HK-2 (cell line): ENCODE measurements at regions not wholly inside any gene's neighbourhood (a gene's known extent, or its start where the extent isn't known, plus 50 kb on each side); places are given as distances from the start of the nearest gene placed in this dataset.

Experiments used
- DNase-seq: peaks from one replicate; pipeline ENCODE4 v3.0.0-alpha.2; 2018; ENCODE audit not compliant: unreplicated experiment

DNA sequence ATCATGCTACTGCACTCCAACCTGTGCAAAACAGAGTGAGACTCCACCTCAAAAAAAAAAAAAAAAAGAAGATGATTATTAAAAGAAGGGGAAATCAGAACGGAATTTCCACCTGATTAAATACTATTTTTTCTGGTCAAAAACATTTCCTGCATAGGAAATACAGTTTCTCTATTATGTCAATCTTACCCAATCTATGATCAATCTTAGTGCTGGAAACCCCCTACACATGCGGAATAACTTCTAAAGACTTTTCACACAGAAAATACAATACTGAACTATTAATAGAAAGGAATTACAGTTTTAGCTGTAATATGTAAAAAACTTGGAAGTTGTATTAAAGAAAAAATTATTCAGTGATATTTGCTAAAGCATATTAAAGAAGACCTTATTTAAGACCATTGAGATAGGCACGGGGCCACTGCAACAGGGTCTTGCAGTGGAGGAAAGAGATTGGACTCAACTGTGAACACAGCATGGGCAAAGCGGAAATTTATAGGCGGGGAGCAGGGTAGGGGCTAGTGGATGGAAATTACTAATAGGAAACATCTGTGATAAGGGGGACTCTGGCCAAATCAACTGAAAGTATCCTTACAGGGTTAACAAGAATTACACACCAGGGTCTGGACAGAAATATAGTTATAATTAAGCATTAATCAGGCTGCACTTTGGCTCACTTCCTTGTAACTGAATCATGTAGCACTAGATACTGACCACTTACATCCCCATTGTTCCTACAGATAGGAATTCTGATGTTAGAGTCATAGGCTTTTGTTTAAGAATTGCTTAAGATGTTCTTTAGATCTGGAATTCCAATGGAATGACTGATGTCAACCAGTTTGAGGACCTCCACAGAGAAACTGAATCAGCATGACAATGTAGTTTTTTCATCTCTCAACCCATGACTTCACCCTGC lies 411.5 kb upstream of the DDI1 start:
- no peak for DNase-seq

DNA sequence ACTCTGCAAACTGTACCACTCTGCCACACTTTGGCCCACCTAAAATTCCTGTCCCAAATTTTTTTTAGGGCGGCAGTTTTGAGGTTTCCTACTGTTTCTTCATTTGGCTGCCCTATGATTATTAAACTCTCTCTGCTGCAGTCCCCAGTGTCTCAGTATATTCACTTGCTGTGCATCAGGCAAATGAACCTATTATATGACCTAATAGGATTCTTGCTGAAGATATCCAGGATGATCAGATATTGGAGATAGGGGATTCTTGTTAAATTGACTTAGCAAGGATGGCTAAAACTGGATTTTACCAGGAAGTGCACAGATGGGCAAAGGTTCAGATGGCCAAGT lies 410.8 kb upstream of the DDI1 start:
- DNase-seq = peak; percentile 15

DNA sequence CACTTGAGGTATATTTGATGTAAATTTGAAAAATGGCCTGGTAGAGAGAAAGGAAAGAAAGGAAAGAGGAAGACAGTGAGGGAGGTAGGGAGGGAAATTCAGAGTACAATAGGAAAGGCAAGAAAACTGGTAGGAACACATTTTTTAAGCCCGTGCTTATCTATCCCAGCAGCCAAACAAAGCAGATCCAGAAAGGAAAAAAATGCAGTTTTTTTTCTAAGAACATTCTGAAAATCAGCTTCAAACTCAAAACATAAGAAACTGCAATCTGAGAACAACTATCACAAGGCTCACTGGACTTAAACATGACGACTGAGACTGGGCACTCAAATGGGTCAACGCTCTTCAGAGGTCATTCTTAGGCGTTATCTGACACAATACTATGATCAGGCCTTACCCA lies 408.3 kb upstream of the DDI1 start:
- DNase-seq = no peak

DNA sequence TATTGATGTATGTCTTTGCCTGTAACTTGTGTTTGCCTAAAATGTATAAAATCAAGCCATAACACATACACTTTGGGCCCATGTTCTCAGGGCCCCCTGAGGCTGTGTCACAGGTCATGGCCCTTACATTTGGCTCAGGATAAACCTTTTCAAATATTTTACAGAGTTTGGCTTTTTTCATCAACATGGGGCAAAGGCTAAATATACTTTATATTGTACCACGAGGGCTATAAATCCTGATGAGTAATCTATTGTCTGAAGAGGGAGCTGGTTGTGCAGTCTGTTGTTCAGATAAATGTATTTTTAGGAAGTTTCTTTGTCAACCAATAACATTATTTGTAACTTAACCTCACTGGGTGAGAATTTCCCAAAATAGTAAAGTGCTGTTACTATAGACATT lies 404.6 kb upstream of the DDI1 start:
- DNase-seq = no peak

DNA sequence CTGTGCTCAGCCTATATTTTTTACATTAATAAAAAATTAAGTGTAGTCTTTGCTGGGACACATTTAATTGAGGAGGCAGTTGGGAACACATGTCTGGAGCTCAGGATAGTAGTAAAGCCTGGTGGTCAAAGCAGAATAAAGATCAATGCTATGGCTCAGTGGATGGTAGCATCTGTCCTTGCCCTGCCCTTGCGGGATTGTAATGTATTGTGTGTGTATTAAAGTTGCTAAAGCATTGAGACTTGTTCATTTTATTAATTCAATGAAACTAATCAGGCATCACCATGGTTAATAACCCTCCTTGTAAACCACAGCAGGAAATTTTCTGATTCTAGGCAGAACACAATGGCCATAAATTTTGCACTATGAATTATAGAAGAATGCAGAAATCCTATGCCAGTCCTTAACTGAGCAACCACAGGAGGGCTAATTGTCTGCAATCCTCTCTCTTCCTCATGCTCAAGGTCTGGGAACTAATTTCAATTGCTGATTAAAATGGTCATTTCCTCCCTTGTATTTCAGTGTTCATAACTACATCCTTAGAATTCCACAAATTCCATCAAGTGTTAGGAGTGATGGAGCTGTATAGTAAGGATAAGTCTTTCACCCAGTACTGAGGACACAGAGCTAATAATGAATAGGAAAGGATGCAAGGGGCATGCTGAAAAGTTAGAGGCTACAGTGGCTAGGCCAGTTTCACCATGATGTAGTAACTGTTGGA lies 403.2 kb upstream of the DDI1 start:
- DNase-seq = no peak

DNA sequence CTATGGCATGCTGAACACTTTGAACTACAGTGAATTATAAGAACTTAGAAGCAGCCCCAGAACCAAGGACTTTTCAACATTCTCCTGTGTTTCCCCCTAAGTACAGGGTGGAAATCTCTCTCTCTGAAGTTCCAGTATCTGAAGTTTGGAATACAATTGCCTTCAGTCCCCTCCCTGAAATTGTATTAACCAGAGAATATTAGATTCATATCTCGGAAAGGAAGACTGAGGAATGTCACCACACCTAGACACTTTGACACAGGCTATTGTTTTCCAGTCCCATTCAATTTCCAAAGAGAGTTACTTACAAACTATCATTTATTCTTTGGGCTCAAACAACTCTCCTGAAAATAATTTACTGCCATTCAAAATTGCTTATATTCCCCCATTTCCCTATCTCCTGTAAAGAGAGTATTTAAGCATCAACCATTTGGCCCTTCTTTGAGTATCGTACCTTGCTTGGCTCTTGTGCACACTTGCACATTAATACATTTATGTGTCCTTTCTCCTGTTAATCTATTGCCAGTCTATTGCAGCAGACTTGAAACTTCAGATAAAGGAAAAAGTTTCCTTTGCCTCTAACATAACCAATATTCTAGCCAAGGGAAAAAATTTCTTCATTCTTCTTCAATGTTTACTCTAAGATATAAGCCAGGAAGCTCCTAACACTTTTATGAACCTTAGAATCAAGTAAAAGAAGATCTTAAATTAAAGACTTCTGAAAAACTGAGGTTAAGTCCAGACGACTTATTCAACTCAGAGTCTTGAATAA lies 402.4 kb upstream of the DDI1 start:
- DNase-seq = no peak

DNA sequence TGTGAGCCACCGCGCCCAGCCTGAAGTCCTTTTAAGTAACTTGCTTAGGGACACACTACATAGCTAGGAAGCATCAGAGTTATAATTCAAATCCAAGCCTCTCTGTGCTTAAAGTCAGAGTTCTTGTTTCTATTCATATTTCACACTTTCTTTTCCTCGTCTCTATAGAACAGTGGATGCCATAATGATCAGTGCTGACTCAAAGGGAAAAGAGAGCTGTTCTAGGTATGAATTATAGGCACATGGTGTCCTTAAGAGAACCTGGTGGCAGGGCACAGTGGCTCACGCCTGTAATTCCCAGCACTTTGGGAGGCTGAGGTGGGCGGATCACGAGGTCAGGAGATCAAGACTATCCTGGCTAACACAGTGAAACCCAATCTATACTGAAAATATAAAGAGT lies 400.2 kb upstream of the DDI1 start:
- no peak for DNase-seq

DNA sequence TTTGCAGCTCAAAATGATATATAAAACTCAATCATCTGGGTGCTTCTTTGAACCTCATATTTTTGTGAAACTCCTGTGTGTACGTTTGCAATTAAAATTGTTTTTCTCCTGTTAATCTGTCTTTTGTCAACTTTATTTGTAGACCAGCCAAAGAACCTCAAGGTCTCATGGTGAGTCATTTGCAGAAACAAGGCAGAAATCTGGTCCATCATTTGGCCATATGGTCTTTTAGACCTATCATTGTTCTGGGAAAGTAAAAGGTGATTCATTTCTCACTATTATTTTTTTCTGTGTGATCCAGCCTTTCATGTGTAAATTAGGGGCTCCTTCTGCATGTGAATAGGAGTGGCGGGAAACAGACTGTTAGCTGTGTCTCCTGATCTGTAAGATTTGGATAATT lies 399.1 kb upstream of the DDI1 start:
- DNase-seq = no peak

DNA sequence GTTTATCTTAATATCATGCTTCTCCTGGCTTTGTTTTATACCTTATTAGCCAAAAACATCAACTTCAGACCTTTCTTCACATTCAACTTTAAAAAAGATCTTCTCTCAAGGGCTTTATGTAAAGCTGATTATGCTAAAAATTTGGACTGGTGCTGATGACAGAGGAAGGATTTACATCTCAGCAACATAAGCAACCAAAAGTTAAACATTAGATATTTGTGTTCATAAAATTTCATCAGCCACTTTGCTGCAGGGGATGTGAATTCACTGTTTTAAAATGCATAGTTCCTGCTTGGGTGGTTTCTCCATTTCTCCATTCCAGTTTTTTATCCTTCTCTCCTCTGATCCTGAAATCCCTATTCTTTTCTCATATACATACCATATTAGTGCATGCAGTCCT lies 398.6 kb upstream of the DDI1 start:
- no peak for DNase-seq

DNA sequence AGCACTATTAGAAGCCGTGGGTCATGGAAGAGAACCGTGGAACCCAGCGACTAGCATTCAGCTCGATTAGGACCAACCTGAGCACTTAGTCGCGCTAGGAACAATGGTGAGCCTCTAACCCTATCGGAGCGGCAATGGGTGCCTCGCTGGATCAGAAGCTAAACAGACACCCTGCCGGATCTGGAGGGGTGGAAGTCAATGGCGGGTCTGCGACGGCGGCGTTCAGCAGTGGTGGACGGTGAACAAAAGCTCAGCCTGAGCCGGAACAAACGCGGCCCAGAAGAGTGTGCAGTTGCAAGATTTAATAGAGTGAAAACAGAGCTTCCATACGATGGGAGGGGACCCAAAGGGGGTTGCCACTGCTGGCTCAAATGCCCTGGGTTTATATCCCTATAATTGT lies 391.8 kb upstream of the DDI1 start:
- DNase-seq = no peak

DNA sequence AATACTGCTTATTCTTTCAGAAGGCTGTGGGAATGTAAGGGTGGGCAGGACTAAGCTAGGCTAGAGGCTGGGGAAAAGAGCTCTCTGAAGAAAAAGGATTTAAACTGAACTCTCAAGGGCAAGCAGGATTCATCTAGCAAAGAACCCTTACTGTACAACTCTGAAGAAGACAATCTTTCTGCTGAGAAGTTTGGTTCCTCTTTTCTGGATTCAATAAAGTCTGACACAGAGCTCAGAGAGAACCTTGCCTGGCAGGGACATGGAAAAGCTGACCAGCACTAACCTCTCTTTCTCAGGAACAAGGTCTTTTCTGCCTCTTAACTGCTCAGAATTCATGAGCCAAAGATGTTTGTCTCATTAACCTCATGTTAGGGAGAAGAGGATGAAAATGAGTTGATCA lies 388.4 kb upstream of the DDI1 start:
- no peak for DNase-seq

DNA sequence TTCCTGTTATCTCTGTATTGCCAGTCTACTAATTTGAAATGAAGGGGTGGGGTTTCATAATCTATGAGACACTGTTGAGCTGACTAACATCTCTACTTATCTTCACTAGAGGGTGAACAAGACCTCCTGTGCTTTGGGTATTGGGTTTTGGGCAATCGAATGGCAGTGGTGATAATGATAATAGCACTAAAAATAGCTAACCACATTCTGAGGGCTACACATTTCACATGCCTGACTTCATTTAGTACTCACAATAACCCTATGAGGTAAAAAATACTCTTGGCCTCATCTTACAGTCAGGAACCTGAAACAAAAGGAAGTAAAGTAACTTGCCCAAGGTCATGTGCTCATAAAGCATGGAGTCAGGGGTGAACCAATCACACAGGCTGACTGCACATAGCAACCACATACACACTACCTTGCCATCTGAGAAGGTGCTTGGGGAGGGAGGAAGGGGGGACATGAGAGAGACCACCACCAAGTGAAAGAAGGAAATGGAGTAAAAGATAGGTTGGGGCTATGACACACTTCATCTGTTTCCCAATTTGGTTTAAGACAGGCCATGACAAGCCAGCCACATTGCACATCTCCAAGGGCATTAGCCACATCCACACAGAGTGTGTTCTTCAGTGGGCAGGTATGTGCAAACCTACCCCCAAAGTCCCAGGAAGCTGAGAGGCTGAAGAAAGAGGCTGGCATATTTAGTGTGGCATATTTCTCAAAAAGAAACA lies 387.6 kb upstream of the DDI1 start:
- DNase-seq = no peak

DNA sequence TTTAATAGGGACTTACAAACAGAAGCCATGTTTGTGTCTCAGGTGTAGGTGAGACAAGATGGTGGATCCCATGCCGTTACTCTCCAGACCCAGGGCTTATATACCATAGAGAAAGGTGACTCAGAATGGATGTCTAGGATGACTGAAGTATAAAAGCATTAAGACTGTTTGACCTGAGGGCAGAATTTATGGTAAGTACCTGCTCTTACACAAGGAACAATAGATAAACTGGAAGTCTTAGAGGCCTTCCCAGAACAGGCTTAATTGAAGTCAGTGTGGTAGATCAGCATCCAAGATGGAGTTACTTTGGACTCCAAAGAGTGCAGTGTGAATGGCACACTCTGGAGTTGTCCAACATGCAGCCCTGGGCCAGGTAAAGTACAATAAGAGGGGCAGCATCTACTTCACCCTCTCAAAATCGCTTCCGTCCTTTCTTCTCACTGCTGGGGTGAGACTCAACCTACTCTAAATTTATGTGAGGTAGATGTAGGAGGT lies 387.0 kb upstream of the DDI1 start:
- no peak for DNase-seq

DNA sequence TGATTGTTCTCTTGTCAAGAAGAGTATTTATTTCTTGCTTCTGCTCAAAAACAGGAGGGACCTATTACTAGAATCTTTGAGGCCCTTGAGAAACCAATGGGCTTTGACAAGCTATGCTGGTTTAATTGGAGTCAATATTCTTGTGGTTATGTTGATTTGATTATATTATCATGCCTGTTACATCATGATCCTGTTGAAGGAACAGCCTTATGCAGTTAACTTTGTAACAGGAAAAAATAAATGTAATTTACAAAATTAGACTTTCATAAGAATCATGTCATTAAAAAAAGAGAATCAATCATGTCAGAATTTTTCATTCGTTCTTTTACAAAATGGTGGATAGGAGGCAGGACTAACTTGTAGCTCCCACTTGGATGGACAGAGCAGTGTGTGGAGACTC lies 386.1 kb upstream of the DDI1 start:
- no peak for DNase-seq

DNA sequence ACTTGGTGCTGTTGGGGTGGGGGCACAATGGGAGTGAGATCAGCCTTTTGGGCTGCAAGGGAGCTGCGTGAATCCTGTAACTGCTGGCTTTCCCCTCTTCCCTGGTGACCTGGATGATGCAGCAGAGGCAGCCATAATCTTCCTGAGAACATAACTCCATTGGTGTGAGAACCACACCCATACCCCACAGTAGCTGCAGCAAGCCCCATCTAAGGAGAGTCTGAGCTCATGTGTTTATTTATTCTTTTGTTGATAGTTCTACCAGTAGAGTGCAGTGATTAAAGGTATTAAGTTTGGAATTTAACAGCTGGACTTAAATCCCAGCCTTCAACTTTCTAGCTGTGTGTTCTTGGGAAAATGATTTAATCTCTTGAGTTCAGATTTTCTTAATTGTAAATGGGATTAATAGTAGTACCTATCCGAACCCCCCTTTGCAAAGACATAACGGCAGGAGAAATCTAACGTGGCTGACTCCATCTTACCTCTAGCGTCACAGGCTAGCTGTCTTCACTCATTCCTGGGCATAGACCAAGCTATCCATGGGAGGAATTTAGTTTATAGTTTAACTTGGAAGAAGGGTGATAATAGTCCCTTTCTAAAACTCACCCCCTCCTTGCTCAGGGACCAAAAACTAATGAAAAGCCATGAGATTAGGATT lies 385.0 kb upstream of the DDI1 start:
- DNase-seq = no peak

DNA sequence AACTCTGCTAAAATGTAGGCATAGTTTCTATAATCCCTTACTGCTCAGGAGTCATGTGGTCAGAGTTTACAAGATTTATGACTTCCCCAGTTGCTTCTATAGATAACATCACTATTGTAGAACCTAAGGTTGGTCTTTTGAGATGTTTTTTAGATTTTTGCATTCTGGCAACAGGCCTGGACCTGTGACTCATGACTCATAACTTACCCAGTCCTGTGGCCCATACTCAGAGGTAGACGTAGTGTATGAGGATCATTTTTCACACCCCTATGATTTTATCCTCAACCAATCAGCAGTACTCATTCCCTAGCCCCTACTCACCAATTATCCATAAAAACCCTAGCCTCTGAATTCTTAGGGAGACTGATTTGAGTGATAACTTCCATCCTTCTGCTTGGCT lies 384.4 kb upstream of the DDI1 start:
- no peak for DNase-seq

DNA sequence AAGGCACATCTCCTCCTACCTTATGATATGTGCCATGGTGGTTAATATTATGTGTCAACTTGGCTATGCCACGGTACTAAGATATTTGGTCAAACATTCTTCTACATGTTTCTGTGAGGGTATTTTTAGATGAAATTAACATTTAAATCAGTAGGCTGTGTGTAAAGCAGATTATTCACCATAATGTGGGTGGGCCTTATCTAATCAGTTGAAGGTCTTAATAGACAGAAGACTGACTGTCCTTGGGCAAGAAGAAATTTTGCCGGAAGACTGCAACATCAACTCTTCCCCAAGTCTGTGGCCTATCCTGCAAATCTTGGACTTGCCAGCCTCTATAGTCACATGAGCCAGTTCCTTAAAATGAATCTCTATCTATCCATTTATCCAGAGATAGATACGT lies 380.1 kb upstream of the DDI1 start:
- no peak for DNase-seq

DNA sequence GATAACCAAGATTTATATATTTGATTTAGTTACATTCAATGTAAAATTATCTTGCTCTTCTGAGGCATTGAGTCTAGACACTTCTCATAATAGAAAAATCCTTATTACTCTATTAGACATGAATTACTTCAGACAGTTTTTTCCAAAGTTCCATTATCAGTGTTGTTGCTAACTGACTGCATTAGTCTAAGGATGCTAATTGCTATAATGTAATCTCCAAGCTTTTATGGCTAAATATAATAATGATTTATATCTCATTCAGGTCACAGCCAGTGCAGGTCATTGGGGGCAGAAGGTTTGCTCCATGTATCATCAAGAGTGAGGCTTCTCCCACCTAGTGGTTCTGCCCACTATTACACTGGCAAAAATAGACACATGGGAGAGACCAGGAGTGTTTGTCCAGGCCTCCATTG lies 377.2 kb upstream of the DDI1 start:
- no peak for DNase-seq

DNA sequence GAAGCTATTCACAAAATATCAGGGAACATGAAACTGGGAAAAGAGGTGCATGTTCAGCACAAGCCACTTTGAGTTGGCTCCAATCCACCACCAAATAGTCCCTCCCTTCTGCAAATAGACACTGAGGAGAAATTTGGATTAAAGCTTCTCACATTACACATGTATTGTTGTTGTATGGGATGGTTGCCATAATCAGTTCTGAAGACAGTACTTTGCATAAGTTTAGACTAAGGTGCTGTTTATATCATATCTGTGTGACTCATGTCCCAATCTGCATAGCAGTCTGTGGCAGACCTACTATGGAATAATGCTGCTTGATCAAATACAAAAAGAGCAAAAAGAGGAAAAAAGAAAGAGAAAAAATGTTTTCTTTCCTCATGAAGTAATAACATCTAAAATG lies 376.7 kb upstream of the DDI1 start:
- DNase-seq = no peak

DNA sequence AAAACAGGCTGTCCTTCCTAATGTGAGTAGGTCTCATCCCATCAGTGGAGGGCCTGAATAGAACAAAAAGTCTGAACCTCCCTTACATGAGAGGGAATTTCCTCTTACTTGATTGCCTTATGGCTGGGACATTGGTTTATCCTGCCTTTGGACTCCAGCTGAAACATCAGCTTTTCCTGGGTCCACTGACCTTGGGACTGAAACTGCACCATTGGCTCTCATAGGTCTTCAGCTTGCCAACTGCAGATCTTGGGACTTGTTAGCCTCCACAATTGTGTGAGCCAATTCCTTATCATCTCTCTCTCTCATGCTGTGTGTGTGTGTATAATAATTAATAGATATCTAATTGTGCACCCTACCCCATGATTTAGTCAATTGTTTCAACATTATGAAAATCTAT lies 375.3 kb upstream of the DDI1 start:
- no peak for DNase-seq

DNA sequence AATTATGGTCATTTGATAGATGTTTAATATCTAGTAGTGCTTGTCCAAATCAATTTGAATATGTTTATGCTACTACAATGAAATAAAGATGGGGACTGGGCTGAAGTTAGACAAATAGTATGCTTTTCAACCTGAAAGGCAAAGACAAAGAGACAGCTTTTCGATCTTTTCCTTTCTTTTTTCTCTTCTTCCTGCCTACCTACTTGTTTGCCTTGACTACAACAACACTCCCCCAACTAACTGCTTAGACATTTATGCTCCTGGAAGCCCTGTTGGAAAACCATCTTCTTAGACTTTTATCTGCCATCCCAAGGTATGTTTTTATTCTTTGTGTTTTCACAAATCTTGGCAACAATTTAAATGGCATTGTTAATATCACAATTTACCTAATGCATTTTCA lies 374.4 kb upstream of the DDI1 start:
- DNase-seq = no peak
